Activated CD4-positive, alpha-beta T cell treated with anti-CD3 and anti-CD28 coated beads, Interleukin-2, amount 50 U/mL, for 16 hours (primary cell): ENCODE measurements at regions not wholly inside any gene's neighbourhood (a gene's known extent, or its start where the extent isn't known, plus 50 kb on each side); places are given as distances from the start of the nearest gene placed in this dataset.
"Not testable (repeated sequence)": the region's sequence is repeated elsewhere in the genome, so short reads cannot be mapped to it uniquely, and the experiment has no call there.

Source experiments
- DNase-seq: peaks from one replicate; pipeline ENCODE4 v3.0.0-alpha.2; 2020

DNA sequence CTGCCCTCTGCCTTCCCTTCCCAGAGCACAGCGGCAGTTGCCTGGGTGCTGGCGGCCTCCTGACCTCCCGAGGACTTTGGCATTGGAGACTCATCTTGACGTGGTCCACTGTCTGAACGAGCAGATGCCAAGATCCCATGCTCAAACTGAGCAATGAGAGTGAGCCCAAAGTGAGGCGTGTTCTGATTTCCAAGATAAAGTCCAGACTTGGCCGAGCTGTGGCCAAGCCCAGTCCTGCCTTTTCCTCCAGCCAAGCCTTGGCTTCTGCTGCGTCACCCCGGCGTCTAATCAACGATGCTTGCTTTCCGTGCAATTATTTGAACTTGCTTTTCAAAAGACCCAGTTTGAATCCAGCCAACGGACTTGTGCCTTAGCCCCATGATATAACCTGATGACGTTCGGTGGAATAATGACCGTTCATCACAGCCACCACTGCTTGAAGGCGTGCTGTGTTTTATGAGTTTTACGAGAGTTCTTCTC is 179.2 kb downstream of the IRF8 start:
- no peak for DNase-seq

DNA sequence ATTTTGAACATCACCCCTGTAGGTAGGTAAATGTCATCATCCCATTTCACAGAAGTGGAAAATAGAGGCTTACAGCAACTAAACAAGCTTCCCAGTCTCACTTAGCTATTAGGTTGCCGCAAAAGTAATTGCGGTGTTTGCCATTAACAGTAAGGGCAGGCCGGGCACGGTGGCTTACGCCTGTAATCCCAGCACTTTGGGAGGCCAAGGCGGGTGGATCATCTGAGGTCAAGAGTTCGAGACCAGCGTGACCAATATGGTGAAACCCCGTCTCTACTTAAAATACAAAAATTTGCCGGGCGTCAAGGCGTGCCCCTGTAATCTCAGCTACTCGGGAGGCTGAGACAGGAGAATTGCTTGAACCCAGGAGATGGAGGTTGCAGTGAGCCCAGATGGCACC is 179.7 kb downstream of the IRF8 start:
- not testable (repeated sequence) for DNase-seq

DNA sequence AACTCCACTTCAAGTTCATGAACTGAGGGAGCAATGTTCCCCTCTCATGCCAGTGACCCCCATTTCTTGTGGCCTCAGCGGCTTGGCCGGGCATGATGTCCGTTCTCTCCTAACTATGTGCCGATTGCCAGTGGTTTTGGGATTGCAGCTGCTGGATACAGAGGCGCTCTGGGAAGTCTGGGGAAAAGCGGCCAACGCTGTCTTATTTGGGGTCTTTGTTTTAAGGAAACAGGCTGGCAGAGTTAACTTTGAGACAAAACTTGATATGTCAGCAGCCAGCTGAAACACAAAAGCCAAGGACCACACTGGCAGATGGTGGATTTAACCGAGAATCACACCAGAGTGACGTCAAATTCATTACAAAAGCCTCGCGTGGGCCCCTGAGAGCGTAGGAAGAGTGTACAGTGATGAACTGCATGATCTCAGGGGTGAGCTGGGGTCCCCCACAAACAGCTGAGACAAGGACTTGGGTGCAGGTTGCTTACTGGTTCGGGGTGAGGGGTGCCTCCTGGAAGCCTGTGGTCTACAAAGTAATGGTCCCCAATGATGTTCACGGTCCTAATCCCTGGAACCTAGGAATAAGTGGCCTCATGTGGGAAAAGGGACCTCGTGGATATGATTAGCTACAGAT is 180.4 kb downstream of the IRF8 start:
- DNase-seq: no peak

DNA sequence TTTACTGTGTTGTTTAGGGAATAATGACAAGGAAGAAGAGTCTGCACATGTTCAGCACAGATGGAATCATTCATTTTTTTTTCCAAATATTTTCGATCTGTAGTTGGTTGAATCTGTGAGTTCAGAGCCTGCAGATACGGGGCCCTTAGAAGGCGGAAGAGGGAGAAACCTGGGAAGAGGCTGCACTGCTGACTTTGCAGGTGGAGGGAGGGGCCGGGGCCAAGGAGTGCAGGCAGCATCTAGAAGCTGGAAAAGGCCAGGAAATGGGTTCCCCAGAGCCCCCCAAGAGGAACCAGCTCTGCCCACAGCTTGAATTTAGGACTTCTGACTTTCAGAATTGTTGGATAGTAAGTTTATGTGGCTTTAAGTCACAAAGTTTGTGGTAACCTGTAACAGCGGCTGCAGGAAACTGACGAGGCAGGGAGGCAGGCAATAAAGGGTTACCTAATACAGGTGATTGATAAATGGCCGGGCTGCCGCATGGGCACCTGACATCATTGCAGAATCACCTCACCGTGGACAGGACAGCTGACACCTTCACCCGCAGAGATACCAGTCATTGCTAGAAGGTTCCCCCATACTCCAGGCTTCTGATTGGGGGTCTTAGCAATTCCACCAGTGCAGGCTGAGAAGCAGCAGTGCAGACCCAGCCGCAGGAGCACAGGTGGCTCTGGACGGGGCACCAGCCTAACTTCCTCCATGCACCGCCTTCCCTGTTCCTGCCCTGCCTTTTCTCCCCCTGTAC is 181.3 kb downstream of the IRF8 start:
- no peak for DNase-seq

DNA sequence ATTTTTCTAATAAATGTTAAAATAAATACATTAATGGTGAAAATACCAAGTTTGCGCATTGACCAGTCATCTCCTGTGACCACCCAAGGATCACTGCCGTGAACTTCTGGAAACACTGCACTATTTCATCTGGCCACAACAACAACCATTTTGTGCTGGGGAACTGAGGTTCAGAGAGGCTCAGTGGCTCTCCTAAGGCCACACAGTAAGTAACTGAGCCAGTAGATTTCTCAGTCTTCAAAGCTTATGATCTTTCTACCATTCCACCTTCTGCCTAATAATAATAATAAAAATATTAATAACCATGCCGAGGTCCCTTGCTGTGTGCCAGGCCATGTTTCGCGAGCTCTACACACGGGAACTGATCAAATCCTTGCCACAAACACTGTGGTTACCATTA is 182.0 kb downstream of the IRF8 start:
- DNase-seq: no peak

DNA sequence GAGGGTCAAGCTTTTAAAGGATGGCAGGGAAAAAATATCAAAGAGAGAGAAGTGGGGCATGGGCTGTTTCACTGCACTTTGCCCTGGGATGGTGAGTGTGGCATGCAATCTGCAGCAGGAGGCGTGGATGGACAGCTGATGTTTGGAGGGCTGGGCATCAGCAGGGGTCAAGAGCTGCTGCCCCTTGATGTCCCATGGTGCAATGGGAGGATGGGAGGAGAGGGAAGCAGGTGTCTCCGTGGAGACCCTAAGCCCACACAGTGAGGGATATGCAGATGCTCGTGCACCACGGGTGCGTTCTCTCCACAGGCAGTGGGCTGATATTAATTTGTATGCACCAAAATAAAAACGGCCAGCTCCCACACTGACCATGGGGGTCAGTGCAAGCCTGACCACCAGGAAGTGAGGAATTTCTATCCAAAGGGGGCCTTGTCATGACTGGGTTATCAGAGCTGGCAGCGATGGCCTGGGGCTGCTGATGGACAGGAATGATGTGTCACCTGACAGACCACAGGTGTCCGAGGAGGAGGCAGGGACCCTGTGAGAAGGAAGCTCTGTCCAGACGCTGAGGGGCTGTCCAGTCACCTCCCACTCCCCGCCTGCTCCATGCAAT is 183.6 kb downstream of the IRF8 start:
- no peak for DNase-seq

DNA sequence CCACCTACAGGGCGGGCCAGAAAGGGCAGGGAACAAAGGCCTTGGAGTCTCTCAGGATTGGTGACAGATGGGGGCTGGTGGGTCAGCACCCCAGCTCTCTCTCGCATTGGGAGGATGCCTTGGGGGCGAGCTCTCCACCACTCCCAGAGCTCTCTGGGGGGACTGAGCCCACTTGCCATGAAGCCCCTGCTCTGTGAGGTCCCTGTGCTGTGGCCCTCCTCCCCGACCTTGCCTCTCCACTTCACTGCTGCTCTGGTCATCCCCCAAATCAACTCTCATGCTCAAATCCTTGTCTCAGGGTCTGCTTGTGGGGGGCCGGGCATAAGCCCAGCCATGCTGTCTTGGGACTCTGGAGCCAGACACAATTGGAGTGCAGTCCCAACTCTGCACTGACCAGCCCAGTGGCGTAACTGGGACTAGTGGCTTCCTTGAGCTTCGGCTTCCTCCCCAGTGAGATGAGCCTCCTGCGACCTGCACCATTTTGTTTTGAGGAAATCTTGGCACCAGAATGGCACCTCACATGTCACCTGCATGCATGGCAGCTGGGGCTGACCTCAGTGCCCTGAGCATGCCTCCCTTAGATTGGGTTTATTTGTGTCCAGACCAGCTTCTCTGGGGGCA is 184.5 kb downstream of the IRF8 start:
- no peak for DNase-seq

DNA sequence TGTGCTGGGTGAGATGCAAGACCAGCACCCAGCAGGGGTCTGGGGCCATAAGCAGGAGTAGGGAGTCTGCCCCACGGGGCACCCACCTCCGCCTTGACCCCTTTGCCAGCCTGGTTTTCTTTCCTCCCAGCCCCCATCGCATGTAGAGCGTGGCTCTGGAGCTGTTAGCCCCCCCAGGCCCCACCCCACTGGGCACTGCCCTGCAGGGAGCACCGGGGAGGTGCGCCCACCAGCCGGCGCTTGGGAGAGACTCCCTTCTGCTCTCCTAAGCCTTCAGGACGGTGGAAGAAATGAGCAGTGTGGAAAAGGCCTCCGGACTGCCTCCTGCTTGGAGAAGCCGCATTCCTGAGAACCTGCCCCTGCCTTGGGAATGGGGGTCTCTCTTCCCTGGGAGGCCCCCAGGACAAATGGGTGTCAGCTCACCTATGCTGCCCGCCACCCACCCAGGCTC is 186.2 kb downstream of the IRF8 start:
- no peak for DNase-seq

DNA sequence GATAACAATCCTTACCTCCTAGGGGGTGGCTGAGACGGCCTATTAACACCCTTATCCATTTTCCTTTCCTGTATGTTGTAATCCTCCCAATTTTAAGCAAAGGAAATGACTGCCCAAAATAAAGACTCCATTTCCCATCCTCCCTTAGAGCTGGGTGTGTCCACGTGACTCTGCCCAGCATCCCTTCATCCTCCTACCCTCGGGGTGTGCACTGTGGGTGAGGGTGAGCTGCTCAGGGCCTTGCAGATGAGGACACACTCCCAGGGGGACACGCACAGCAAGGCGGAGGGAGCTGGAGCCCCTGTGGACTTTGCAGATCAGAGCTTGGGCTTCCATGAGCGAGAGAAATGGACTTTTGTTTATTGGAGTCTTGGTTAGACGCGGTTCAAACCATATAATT is 186.8 kb downstream of the IRF8 start:
- DNase-seq: no peak

DNA sequence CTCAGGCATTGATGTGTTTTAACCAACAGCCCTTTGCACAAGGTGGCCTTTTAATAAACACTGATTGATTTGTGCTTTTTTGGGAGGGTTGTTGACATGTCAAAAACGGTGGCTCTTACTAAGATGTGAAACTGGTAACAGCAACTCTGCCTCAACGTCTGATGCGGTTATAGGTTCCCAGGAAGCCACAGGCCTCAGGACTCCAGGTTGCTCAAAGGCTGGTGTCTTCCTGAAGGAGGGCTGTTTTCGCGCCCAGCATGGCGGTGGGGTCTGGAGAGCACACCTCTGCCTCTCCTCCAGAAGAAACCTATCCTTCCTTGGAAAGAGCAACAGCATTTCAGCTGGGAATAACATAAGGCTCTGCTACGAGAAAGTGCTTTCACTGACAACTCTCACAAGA is 187.5 kb downstream of the IRF8 start:
- no peak for DNase-seq

DNA sequence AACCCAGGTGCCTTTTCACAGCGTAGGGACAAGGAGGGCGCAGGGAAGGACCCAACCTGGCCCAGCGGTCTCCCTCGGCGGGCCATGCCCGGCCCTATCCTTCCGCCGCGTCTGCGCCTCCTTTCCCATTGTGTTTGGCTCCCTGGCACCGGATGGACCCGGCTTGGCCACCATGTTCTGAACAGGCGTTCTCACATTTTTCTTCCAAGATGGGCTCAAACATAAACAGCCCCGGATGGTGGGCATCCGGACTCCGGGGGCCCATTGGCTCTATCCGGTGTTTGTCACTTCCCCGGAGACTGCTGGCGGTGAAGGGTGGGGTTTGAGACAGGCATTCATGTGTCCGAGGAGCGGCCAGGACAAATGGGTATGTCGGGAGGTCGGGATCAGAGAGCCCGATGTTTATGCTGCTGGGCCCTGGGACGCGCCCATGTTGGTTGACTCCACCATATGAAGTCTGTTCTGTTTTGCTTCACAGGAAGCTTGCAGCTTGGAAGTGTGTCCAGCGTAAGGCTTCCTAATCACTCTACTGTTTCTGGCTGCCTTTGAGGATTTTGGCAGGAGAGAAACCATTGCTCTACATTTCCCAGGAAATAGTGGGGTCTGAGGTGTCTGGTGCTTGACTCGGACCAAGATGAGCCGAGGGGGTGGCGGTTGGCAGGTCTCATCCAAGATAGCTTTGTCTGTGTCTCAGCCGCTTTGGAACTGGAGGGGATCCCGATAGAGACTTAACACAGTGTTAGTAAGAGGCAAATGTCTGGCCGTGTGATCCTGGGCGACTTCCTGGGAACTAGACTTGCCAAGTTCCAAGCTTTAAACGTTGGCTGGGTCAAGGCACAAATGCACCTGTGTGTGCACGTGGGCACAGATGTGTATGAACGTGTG is 188.3 kb downstream of the IRF8 start:
- DNase-seq: no peak

DNA sequence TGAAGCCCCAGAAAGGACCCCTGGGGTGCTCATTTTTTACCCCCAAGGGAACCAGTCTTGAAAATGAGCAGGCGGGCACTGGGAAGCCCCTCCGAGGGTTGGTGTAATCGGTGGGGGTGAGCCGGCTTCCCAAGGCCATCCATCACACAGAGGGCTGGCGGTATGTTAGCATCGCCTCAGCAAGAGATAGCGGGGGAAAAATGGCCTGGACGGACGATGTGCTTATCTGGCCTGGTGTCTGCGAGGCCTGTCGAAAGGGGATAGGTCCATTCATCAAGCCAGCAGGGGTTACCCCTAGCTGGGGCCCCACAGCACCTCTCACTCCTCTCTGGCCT is 188.9 kb downstream of the IRF8 start:
- DNase-seq: no peak

DNA sequence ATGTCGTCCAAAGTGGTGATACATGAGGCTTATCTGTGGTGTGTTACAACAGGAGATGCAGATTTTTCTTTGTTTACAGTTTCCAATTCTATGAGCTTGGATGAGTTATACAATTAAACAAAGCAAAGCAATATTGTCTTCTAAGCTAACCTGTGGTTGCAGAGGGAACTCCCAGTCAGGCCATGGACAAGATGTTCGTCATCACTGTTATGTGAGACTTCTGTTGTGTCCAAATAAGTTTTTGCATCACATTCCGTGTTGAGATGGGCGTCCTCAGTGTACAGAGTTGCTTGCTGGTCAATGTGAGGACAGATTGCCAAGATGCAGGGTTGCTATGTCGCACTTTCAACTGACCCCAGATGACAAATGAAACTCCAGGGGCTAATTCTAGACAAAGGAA is 189.3 kb downstream of the IRF8 start:
- DNase-seq: no peak

DNA sequence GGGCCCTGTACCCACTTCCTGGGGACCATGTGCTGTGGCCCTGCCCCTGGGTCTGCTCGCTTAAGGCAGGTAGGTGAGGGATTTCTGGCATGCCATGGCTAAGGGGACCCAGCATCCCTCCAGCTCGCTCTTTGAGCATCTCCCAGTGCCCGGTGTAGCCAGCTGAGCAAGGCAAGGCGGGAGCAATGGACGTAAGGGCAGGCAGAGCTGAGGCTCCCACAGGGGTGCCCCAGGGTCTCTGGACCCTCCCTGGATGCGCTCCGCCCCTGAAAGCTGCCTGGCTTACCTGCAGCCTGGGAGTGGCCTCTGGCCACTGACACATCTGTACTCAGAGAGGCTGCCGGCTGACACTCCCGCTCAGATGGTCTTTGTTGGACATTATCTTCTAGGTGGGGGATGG is 189.9 kb downstream of the IRF8 start:
- DNase-seq: no peak

DNA sequence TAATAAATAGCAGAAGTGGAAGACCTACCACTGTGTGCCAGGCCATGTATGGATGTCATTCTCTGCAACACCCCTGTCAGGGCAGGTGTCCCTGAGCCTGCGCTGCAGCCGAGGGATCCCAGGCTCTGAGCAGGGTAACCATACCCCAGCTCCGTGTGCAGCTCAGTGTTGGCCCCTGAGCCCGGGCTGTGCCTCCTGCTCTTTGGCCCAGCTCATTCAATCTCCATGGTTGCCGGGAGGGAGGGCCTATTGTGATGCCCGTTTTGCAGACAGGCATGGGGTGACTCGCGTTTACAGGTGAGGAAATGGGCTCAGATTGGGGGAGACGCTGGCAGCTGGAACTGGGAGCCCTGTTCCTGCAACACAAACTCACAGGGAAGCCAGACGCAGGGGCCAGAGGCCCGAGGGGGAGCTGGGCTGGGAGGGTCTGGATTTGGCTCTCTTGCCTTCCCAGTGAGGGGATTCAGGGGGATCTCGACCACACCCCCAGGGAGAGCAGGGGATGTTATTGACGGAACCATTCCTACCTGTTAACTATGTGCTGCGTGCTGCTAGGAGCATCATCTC is 190.5 kb downstream of the IRF8 start:
- DNase-seq: no peak

DNA sequence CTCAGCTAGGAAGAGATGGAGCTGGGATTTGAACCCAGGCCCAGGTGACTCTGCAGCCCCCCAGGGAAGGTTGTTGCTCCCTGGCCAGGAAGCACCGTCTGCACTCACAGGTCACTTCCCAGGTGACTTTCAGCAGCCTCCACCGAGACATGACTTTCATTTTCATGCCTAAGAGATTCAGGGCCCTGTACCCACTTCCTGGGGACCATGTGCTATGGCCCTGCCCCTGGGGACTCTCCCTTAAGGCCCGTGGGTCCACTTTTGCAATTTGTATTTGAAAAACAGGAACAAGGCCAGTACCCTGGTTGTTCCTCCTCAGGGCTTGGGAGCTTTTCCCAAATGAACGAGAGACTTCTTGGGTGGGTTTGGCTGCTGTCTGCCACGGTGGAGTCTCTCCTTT is 191.0 kb downstream of the IRF8 start:
- no peak for DNase-seq

DNA sequence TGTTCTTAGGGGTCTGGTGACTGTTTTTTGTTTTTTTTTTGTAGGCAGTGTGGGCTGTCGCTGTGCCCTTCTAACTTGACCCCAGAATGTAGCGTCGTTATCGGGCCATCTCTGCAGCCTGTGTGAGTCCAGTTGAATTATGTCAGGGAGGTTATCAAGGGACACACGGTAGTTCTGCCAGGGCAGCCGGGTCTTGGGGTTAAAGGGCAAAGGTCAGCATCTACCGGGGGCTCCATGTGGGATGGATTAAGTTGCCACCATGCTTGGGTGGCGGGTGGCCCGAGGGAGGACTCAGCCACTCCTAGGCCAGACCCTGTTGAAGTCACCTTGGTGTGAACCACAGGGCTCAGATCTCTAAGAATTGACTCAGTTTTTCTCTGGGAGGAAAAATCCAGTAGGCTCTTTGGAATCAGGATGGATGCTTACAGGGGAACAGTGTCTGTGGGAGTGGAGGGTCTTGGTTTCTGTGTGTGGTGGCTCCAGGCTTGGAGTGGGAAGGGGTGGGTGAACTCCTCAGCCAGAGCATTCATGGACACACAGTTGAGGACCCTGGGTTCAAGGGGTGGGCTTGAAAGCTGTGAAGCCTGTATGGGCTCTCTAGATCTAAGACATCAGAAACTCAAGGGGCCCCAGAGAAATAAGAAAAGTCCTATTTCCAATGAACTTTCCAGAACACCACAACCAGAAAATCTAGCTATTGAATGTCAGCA is 191.7 kb downstream of the IRF8 start:
- no peak for DNase-seq

DNA sequence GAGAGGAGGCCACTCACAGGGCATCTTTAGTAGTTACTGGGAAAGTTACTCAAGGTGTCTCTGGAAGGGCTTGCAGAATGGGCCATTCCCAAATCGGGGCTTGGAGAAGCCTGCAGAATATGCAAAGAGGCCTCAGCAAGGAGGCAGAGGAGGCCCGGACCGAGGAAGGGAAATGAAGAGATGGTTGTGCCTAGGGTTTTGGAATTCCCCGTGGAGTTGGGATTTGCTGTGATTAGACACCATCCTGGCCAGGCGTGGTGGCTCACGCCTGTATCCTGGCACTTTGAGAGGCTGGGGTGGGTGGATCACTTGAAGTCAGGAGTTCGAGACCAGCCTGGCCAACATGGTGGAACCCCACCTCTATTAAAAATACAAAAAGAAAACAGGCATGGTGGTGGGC is 193.0 kb downstream of the IRF8 start:
- DNase-seq: no peak

DNA sequence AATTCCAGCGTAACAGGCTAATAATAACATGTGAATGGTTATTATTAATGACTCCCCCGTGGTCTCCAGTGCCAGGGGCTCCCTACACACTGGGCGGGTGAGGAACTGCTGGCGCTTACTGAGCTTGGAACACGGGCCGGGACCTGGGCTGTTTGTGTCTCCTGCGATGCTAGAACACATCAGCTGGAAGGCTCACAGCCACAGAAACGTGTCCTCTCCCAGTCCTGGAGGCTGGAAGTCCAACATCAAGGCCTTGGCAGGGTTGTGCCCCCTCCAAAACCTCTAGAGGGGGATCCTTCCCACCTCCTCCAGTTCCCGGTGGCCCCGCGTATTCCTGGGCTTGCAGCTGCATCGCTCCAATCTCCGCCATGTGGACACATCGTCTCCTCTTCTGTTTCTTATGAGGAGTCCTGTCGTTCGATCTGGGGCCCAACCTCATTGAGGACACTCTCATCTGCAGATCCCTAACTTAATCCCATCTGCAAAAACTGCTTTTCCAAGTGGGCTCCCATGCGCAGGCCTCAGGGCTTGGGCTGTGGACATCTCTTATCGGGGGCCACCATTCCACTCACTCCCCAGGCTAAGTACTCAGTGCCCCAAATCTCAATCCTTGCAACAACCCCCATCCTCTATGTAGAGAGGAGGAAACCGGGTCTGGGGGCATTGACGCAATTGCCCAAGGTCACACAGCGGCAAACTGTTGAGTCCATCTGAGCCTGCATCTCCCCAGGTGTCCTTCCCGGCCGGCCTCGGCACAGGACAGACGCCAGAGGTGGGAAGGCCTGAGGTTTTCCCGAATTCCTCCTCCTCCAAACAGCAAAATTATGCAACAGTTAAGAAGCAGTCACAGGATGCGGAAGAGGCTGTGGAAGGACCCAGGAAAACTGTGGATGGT is 193.9 kb downstream of the IRF8 start:
- no peak for DNase-seq

DNA sequence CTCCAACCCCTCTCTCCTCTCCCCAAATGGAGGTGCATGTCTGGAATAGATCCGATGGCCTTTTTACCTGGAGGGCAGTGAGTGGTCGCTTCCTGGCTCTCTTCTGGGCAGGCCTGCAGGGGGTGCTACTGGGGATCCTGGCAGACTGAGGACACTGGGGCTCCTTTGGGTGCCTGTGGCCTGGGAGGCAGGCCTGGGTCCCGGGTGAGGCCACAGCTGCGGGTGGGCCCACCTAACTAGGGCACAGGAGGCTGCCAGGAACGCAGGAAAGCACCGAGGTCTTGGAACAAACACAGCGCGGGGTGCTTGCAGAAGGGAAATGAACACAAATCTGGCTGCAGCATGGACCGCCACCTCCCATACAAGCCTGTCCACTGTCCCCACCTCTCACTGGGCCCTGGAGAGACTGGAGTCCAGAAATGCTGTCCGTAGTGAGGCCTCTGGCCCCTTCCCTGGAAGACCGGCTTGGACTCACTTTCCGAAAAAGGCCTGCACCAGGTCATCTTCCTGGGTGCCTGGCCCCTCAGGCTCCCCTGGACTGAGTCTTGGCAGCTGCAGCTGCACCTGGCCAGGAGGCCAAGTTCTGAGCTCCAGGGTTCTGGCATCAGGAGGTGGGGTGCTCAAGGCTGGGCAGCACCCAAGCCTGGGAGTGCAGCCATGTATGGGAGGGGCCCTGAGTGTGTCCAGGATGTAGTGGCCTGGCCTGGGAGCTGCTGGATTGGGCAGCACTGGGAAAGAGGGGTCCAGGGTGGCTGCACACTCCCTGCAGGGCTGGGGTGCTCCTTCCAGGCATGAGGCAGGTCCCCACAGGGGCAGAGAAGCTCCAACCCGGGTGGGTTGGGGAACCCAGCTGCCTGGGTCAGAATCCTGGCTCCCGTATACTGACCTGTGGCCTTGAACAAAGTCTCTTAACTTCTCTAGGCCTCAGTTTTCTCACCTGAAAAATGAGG is 195.1 kb downstream of the IRF8 start:
- no peak for DNase-seq
